HG02798 (cell line): ENCODE measurements at regions not wholly inside any gene's neighbourhood (a gene's known extent, or its start where the extent isn't known, plus 50 kb on each side); places are given as distances from the start of the nearest gene placed in this dataset.

Source experiments
- ATAC-seq: cut with Tn5 transposase; IDR thresholded peaks from one replicate; pipeline ENCODE4 v1.9.1; 2021; ENCODE audit warnings: mild to moderate bottlenecking; ENCODE audit not compliant: unreplicated experiment, poor library complexity

DNA sequence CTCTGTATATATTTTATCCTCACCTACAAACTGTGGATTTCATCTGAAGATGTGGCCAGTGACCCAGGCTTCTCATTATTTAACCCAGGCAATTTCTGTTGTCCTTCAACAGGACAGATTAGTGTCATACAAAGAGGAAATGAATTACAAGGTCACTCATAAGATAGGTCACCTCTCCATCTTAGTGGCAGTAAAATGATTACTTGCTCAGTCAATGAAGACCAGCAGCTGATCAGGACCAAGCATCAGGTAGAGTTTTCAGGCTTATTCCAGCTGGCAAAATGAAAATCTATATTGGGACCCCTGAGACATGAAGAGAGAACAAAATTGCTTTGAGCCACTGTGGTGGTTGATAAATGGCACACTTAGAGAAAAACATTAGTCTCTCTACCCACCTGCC, 135.2 kb upstream of the PRDM9 start:
- no peak for ATAC-seq

DNA sequence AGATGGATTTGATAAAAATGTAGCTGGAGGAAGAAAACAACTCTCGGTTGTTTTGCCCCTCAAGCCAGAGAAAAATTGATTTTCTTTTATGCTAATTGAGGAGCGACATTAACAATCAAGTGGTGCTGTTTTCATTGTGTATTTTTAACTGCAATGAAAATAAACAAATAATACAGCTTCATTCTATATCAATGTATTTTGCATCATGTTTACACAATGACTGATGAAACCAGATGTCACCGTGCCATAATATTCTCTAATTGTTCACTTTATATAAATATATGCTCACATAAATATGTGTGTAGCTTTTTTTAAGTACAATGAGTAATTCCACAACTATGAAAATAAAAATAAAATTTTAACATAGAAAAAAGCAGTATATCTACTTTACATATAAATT, 139.0 kb upstream of the PRDM9 start:
- ATAC-seq = no peak

DNA sequence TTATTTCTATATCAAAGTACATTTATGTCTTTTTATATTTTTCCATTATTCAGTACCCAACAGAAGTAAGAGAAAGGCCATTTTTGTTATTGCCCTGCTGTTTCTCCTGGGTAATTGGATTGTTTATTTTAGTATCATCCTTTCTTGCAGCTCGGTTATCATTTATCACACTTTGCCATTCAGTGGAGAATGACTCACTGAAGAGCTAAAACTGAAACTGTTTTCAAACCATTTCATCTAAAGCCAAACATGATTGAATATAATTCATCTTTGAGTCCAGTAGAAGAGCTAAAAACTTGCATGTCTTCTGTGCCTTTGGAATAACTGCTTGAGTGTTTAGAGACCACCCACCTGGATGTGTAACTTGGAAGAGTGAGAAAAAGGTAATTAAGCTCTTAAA, 139.5 kb upstream of the PRDM9 start:
- no peak for ATAC-seq

DNA sequence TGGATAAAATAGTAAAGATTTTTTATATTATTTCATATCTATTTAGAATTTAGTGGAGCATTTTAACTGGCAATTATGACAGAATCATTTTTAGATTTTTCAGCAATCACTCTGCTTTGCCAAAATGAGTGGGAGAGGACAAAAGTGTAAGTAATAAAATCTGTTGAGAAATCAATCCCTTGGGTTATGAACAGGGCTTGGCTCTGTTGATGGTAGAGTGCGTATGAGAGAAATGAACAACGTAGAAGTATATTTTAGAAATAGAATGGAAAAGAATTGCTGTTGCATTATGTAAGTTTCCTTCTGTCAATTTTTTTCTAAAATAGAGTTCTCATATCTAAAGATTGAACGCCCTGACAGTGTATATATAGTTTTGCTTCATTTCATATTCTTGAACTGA, 154.1 kb upstream of the PRDM9 start:
- no peak for ATAC-seq

DNA sequence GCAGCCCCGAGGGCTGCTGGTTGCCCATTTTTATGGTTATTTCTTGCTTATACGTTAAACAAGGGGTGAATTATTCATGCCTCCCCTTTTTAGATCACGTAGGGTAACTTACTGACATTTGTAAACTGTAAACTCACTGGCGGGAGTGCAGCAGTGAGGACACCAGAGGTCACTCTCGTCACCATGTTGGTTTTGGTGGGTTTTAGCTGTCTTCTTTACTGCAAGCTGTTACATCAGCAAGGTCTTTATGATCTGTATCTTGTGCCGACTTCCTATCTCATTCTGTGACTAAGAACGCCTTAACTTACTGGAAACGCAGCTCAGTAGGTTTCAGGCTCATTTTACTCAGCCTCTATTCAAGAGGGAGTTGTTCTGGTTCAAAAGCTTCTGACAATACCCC, 155.0 kb upstream of the PRDM9 start:
- no peak for ATAC-seq

DNA sequence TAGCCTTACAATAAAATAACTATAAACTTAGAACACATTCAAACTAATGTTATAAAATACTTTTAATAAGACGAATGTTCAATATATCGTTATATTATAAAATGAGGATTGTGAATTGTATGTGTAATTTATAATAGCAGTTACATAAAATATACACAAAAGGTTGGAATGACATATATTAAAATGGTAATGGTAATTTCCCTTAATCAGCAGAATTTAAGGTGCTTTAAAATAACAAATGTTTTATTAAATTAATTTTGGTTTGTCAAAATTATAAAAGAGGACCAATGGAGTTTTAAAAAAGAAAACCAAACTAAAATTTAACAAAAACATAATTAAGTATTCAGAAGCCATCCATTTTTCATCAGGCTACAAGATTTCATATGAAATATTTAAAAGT, 164.3 kb upstream of the PRDM9 start:
- no peak for ATAC-seq

DNA sequence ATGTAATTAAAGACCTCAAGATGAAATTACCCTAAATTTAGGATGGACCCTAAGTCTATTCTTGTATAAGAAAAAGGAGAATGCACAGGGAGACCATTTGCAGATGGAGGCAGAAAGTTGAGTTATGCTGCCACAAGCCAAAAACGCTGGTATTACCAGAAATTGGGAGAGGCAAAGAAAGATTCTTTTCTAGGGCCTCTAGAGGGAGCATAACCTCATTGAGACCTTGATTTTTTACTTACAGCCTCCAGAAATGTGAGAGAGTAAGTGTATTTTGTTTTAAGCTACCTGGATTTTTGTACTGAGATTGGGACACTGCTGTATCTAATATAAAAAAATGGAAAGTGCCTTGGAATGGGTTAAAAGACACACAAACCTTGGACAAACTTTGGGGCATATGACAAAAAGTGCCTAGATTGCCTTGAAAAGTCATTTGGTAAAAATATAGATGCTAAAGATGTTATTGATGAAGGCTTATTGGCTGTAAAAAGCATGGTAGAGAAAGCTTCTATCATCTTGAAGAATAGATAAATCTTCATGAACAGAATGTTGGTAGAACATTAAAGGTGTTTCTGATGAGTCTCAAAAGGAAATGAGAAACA, 174.7 kb upstream of the PRDM9 start:
- no peak for ATAC-seq

DNA sequence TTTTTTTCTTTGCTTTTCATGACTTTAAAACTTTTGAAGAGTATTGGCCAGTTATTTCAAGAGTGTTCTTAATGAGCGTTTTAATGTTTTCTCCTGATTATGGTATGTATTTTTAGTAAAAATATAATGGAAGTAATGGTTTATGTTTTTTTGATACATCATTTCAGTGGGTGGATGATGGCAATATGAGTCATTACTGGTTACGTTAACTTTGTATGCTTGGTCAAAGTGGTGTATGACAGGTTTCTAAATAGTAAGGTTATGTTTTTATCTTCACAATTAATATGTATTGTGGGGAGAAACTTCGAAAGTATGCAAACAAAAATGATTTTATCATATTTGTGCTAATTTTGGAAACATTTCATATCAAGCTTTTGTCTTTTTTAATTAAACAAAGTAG, 176.7 kb upstream of the PRDM9 start:
- no peak for ATAC-seq

DNA sequence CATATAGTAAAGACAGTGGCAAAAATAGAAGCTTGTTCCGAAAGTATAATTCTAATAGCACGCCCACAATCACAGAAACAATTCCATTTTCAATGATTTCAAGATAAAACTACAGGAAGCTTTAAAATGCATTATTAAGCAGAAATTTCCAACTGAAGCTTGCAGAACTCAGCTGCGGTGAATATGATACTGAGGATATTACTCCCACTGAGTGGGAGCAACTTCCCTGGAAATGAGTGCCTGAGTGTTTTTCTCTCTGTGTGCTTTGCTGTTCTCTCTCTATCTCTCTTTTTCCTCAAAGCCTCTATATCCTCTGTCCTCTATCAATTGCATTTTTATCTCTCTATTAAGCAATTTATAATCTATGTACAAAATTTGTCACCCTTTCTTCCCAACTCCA, 187.5 kb upstream of the PRDM9 start:
- no peak for ATAC-seq

DNA sequence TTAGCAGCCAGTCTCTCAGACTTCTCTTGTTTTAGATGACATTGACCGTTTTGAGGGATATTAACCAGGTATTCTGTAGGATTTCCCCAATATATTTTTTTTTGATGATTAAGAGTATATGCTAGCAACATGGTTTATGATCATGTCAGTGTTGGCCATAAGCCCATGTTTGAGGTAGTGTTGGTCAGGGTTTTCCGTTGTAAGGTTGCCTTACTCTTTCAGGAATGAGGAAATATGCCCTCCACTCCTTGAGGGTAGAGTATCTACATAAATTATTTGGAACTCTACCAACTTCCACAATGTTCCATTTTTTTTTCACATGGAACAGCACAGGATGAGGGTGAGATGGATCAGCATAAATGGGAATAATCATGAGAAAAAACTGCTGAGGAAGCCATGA, 188.4 kb upstream of the PRDM9 start:
- ATAC-seq = no peak

DNA sequence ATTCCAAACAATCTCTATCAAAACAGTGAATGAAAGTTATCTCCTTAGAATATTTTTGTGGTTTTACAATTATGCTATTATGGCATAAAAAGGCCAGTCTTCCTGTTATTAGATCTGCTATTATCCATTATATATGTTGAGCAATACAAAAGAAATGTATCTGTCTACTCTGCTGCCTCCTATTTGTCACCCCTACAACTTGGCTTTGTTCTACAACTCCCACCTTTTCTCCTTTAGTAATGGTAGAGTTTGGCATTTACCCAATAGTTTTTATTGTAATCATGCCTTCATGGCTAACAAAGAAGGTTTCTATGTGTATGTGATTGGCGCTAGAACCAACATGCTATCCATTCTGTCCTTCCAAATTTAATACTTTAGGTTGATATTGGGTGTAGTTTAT, 189.2 kb upstream of the PRDM9 start:
- no peak for ATAC-seq

DNA sequence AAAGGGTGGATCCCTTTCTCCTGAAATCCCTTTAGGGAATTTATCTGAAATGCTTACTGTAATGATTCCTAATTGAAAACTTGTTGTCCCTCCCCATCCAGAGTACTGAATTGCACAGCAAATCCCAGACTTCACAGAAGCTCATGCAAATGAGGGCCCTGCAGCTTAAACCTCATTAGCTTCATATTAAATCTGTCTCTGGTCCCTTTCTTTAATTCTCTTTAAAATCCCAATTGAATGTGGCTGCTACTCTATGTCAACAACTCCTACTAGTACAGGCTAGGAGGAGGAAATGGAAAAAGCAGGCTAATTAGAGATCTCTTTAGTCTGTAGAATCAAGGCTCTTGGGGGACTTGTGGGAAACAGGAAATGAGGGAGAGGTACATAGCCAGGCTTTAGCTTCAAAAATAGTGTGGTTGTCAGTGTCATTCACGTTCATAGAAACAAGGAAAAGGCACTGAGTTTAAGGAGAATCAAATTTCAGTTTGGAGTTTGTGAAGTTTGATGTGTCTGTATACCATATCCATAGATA, 191.3 kb upstream of the PRDM9 start:
- no peak for ATAC-seq

DNA sequence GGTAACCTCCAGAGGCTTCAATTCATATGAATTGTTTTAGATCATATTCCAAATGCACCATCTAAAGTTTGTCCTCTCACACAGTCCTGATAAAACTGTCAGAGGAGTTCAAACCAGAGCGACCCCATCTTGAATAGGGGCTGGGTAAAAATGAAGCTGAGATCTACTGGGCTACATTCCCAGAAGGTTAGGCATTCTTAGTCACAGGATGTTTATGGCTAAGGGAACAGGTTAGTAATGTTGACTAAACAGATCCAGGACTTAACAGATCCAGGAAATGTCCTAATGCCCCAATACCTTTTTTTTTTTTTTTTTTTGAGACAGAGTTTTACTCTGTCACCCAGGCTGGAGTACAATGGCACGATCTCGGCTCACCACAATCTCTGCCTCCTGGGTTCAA, 192.6 kb upstream of the PRDM9 start:
- no peak for ATAC-seq

DNA sequence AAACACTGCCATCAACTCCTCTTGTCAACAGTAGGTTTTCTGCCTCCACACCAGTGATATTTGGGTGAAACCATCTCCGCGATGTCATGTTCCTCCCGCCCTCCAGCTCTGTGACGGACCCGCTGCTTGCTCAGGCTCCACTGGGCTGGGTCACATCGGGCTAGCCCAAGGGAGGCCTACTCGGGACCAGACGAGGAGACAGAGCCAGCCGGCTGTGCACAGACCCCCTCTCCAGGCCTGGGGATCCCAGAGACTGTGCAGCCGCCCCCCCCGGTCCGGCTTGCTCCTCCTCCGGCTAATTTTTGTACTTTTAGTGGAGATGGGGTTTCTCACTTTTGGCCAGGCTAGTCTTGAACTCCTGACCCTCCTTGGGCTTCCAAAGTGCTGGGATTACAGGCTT, 202.4 kb upstream of the PRDM9 start:
- no peak for ATAC-seq

DNA sequence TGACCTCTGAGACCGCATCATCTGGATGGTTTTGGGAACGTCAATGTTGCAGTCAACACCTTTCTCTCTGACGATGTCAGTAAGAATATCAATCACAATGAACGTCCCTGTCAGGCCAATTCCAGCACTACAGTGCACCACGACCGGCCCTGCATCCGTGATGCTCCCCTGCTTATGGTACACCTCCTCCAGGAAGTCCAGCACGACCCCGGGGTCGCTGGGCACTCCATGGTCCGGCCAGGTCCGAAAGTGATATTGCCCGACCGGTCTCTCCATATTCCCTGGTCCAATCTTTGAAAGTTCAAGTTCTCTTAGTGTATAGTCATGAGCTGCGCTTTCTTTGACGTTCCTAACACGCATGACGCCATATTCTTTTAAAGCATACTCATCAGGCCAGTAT, 203.6 kb upstream of the PRDM9 start:
- no peak for ATAC-seq

DNA sequence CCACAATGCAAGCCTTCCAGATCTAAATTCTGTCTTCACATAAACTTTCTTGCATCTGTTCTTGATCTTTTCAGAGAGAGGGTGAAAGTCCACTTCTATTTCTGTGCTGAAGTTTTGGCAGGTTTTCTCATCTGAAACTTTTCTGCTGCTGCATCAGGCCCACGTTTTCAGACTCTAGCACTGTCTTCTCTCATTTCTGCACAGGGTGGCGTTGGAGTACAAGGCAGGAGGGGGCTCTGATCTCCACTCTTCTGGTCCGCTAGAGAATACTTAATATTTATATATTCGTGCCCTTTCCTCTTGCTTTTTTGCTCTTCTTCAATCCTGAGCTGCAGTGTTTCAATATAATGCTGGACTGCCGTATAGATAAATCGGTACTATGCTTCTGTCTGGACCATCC, 204.0 kb upstream of the PRDM9 start:
- no peak for ATAC-seq

DNA sequence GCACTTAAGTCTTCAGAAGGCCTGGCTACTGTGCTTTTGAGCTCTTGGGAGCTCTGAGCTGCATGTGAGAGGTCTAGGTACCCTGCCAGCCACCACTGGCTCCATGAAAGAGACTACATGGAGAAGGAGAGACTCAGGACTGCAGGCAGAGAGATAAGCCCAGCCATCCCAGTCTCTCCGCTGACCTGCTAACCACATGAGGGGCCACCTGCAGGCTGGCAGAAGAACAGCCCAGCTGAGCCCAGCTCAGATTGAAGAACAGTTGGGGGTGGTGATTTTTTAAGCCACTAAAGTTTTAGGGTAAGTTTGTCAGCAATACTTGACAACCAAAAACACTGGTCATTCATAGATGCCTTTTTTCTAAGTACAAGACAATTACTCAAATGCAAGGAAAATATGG, 205.0 kb upstream of the PRDM9 start:
- no peak for ATAC-seq

DNA sequence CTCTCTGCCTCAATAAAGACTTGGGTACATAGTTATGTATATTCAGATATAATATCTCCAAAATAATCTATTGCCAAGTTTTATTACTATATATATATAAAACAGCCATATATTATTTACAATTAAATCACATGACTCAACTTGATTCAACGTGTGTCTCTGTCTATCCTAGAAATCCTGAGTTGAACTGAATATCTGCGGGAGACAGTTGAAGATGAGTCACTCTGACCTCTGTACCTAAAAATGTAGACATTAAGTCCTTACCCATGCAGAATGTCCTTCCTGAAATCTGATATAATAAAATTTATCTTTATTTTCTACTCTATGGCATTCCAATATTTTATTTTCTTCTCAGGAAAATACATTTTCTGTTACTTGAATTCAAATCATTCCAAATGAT, 218.2 kb upstream of the PRDM9 start:
- no peak for ATAC-seq

DNA sequence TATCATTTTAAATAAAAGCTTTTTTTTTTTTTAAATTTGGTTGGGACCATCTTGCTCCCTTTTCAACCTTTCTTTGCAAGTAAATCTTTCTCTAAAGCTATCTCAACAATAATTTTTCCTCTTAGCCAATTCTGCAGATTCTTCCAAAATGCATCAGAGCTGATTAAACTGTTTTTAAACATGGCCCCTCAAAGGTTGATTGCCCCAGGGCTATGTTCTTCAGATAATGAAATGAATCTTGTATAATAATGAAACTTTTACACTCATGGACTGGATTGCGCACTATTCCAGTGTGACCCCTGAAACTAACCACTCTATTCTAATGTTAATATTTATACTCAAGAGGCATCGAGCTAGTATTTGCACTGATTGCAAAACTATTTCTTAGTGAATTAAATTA, 222.8 kb upstream of the PRDM9 start:
- ATAC-seq = no peak

DNA sequence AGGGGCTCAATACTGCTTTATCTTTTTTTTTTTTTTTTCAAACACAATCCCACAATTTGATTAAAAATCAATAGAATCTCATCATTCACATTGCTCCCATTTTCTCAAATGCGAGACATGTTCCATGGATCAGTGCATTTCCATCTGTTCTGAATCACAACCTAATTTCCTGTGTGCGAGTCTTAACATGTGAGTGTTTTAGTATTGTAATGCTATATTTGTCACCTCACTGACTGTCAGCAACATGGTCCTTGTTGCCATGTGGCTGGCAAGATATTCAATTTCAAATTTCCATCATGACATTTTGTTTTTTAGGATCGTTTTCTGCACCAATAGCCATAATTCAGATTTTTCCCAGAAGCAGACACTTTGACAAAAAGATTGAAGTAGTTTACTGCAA, 233.2 kb upstream of the PRDM9 start:
- ATAC-seq = no peak

DNA sequence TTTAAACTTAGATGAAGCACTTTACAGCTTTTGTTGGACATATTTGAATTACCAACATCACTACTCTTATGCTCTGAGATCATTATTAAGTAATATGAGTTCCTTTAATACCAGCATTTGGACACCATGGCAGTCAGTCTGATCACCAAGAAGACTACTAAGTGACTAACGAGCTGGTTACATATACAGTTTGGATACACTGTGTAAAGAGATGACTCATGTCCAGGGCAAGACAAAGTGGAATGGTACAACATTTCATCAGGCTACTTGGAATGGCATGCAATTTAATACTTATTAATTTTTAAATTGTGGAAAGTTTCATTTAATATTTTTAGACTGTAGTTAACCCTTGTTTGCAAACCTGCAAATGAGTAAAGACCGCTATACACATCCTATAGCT, 237.4 kb upstream of the PRDM9 start:
- no peak for ATAC-seq

DNA sequence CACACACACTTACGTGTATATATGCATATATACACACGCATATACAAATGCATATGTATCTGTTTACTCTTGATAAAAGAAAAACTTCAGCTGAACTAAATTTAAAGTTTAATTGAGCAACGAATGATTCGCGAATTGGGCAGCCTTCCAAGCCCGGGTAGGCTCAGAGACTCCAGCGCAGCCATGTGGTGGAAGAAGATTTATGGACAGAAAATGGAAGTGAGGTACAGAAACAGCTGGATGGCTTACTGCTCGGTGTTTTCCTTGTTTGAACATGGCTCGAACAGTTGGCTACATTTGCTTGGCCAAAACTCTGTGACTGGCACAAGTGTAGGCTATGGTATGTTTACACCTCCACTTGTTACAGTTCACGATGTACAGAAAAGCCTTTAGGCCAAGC, 239.3 kb upstream of the PRDM9 start:
- ATAC-seq = no peak

DNA sequence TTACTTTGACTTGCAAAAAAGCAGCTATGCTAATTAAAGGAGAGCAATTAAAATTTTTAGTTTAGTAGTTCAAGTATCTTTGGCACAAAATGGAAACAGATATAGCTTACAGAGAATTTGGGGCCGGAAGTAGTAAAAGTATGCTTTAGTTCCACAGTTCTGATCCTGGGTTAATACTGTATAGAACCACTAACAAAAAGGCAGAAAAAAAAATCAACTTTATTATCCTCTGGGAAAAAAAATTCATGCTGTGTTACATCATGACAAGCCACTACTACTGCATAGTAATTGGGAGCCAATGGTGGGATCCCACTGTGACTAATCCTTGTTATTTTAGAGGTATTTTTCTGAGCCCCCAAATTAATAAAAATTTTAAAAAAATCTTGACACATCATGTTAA, 246.8 kb upstream of the PRDM9 start:
- no peak for ATAC-seq
